Cardiac septum (tissue), 1 donor: ENCODE measurements at regions not wholly inside any gene's neighbourhood (a gene's known extent, or its start where the extent isn't known, plus 50 kb on each side); places are given as distances from the start of the nearest gene placed in this dataset.
"Not testable (repeated sequence)": the region's sequence is repeated elsewhere in the genome, so short reads cannot be mapped to it uniquely, and the experiment has no call there.

ENCODE experiments used
- DNase-seq: peaks from one replicate; pipeline ENCODE4 v3.0.0-alpha.2; 2020; ENCODE audit warnings: low spot score
- intact Hi-C: fragments of 100-400 bp; cut with DNase I; formaldehyde crosslinking; loops from one replicate; pipeline ENCODE4 v1.14.0; 2022
- donor health status: DM: no; HTN: no; CAD: no.

DNA sequence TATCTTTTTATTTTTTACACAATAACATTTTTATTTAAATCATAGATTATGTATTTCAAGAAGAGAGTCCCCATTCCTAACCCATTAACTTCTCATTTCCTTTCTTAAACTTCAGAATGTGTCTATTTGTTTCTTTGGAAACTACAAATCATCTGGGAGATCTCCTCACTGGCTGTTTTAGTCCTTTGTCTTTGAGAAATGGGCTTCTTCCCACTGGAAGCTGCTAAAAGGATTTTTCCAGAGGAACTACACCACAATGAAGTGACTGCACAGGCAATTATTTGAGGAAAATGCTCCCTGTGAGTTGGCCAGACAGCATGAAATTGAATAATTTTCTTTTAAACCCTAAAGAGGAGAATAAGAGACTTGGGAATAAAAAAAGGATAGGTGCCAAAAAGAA is 119.1 kb downstream of the TENT5A start:
- DNase-seq: no peak
- intact Hi-C loops: no loop called here

DNA sequence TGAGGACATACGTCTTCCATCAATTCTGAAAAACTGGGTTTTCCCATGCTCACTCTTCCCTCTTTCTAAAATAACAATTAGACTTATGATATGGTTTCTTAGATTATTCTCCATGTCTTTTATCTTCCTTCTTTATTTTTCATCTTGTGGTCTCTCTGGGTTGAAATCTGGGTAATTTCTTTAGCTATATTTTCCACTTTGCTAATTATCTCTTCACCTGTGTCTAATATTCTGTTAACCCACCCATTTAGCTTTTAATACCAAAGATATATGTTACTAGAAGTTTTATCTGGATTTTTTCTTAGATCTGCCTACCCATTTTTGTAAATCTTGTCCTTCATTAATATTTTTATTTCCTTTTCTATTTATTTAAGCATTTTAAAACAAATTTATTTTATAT is 121.8 kb downstream of the TENT5A start:
- DNase-seq: no peak
- intact Hi-C loops: no loop called here

- DNase-seq: no peak
- intact Hi-C loops: no loop called here
Measured at GRCh38 chr6:81625216-81625615, 127.3 kb downstream of the TENT5A start.

DNA sequence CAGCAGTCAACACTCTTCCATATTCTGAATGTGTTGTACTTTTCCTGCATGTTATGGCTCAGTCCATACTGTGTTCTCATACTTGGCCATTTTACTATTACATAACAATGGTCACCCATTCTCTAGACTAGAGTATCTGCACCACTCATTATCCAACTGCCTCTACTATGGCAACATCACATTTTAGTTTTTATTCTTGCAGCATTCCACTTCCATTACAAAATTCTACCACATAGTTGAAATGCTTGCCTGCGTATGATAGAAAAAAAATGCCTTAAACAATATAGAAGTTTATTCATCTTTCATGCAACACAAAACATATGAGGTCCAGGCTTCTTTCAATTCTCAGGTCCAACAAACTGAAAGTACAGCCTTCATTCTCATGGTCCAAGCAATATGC is 128.0 kb downstream of the TENT5A start:
- no peak for DNase-seq
- intact Hi-C loops: loop anchor here (5.0 kb wide), 1 partner anchor 128 kb away; the partner anchor contains the start of gene TENT5A

DNA sequence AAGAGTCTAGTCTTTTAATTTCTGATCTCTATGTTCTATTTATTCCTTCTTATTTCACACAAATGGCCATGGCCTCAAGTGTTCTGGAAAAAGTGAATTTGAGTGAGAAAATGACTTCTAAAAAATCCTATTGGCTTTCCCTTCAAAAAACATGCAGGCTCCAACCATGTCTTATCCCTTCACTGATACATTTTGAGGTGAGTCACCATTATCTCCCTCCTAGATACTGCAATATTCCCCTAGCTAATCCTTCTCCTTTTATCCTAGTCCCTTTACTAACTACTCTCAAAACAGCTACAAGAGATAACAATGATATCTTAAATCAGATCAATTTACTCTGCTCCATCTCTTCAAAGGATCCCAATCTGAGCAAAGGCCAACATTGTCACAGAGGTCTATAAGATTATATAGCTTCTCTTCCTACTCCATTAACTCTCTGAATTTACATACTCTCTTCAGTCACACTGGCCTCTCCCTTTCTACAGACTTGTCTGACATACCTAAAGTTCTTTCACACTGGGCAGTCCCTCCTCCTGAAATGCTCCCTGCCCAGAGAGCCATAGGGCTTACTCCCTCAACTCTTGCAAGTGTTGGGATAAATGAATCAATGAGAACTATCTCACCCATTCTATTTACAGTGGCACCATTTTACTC is 129.2 kb downstream of the TENT5A start:
- no peak for DNase-seq
- intact Hi-C loops: loop anchor here (5.0 kb wide), 1 partner anchor 129 kb away; the partner anchor contains the start of gene TENT5A

DNA sequence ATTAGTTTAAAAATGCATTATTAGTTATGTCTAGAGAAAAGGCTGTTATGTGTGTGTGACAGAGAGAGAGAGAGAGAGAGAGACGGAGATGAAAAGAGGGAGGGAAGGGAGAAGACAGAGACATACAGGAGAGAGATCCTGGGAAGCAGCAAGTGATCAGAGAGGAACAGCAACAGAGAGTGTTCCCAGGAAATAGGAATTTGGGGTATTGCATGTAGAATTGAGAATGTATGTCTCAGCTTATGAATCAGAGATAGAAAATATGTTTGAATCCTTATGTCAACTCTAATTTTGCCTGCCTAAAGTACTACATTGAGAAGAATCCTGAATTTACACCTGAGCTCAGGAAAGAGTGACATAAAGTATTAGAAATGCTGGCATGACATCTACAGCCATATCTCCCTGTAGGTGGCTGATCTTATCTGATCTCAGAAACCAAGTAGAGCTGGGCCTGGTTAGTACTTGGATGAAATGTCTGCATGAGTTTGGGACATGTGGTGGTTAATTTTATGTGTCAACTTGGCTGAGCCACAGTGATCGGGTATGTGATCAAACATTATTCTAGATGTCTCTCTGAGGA is 130.6 kb downstream of the TENT5A start:
- intact Hi-C loops: loop anchor here (5.0 kb wide), 1 partner anchor 130 kb away; the partner anchor contains the start of gene TENT5A

GRCh38 chr6:81614292-81614691 is 138.2 kb downstream of the TENT5A start:
- intact Hi-C loops: no loop called here
- no peak for DNase-seq

More for the DNA sequence above, 130.6 kb downstream of the TENT5A start:
- DNase-seq: no peak

- no peak for DNase-seq
- intact Hi-C loops: no loop called here
Measured at GRCh38 chr6:81613606-81614005, 138.9 kb downstream of the TENT5A start.

GRCh38 chr6:81612136-81612535 is 140.3 kb downstream of the TENT5A start:
- intact Hi-C loops: no loop called here
- no peak for DNase-seq

- intact Hi-C loops: no loop called here
- DNase-seq: no peak
Measured at GRCh38 chr6:81609736-81610135, 142.7 kb downstream of the TENT5A start.

DNA sequence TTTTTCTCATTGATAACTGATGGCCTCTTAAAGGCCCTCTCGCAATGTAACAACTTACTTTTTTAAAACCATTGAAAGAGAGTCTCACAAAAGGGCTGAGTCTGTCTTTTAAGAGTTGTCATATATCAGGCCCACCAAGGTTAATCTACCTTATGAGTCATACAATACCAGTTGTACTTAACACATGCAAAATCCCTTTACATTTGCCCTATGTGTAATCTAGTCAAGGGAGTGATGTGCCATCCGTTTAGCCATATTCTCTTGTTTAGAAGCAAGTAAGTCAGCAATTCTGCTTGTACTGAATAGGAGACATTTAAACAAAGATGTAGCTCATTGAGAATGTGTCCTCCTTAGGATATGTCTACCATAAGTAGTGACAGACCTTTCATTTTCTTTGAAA is 143.7 kb downstream of the TENT5A start:
- DNase-seq: no peak
- intact Hi-C loops: no loop called here

- intact Hi-C loops: no loop called here
- DNase-seq: no peak
Measured at GRCh38 chr6:81606965-81607381, 145.5 kb downstream of the TENT5A start.

DNA sequence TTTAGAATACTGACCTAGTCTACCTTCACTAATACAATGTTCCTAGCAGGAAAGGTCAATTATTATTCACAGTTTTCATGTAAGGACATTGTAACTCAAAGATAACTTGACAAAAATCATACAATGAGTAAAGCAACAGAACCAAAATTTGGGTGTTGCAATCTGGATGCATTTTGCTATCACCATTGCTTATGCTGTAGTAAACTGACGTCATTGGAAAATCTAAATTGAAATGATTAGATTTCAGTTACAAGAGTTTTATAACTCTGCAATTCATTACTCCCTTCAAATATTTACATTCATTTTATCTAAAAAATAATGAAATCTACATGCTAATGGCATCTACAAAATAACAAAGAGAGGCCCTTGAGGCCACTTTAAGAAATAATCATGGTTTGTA is 147.0 kb downstream of the TENT5A start:
- DNase-seq: no peak
- intact Hi-C loops: no loop called here

GRCh38 chr6:81601918-81602317 is 150.6 kb downstream of the TENT5A start:
- DNase-seq: no peak
- intact Hi-C loops: no loop called here

DNA sequence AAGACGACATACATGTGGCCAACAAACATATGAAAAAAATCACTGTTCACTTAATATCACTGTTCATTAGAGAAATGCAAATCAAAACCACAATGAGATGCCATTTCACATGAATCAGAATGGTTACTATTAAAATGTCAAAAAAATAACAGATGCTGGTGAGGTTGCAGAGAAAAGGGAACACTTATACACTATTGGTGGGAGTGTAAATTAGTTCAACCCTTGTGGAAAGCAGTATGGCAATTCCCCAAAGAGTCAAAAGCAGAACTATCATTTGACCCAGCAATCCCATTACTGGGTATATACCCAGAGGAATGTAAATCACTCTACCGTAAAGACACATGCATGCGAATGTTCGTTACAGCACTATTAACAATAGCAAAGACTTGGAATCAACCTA is 152.0 kb downstream of the TENT5A start:
- intact Hi-C loops: not testable (repeated sequence)

GRCh38 chr6:81594501-81594900 is 158.0 kb downstream of the TENT5A start:
- intact Hi-C loops: no loop called here
- DNase-seq: no peak

More for the DNA sequence above, 152.0 kb downstream of the TENT5A start:
- not testable (repeated sequence) for DNase-seq

DNA sequence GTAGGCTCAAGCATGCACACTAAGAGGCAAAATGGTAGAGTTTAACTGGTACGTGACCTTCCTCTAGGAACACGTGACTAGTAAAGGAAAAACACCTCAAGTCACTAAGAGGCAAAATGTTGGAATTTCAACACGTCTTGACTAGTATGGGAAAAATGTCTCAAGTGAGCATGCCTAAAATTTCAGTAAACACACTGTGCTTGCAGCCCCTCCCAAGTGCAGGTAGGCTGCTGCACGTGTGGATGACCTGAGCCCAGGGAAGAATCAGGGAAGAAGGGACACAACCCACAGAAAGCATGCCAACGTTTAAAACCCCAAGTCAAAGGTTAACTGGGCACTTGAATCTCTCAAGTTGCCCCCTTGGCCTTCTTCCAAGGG is 162.2 kb downstream of the TENT5A start:
- no peak for DNase-seq
- intact Hi-C loops: no loop called here

- intact Hi-C loops: no loop called here
- DNase-seq: no peak
Measured at GRCh38 chr6:81589465-81590313, 162.8 kb downstream of the TENT5A start.

DNA sequence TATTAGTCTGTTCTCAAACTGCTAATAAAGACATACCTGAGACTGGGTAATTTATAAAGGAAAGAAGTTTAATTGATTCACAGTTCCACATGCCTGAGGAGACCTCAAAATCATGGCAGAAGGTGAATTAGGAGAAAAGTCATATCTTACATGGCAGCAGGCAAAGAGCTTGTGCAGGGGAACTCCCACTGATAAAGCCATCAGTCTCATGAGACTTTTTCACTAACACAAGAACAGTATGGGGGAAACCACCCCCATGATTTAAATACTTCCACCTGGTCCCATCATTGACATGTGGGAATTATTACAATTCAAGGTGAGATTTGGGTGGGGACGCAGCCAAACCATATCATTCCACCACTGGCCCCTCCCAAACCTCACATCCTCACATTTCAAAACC is 166.8 kb downstream of the TENT5A start:
- DNase-seq, intact Hi-C loops: not testable (repeated sequence)

- intact Hi-C loops: not testable (repeated sequence)
Measured at GRCh38 chr6:81584156-81584555, 168.3 kb downstream of the TENT5A start.

GRCh38 chr6:81575442-81575841 is 177.0 kb downstream of the TENT5A start:
- intact Hi-C loops: no loop called here
- no peak for DNase-seq

More at GRCh38 chr6:81584156-81584555, 168.3 kb downstream of the TENT5A start:
- DNase-seq: not testable (repeated sequence)
